K562 (cell line): ENCODE measurements at regions not wholly inside any gene's neighbourhood (a gene's known extent, or its start where the extent isn't known, plus 50 kb on each side); places are given as distances from the start of the nearest gene placed in this dataset.

ENCODE experiments used
- ATAC-seq: fragments of 200-7000 bp; cut with Tn5 transposase; 3 replicates; pipeline ENCODE4 v1.9.1; 2020; ENCODE audit warnings: moderate library complexity
- BruUV-seq: library from RNA; stranded (reverse); fragments of 400-500 nt; replicated peaks from 2 replicates; lab custom pipeline; 2021; lab: Mats Ljungman, UMichigan
- CTCF ChIA-PET: fragments of 300-600 bp; formaldehyde crosslinking; extraction: SDS; loops from one replicate; lab custom pipeline; 2021; ENCODE audit warnings: low intra/inter-chr PET ratio; lab: Yijun Ruan, JAX
- POLR2A ChIA-PET: fragments of 300-600, 350-650 bp; sonication (Branson Sonifier 250); formaldehyde crosslinking; extraction: SDS; loops from one replicate; lab custom pipeline; 2021; ENCODE audit warnings: antibody characterized with exemption, inconsistent platforms; lab: Yijun Ruan, JAX
- DNase-seq, 4 experiments: peaks; one replicate each; pipeline versions ENCODE4 v3.0.0 to v3.0.0-alpha.2; 2011 to 2018; ENCODE audit warnings: low spot score in 3 of 4, mixed read lengths in 3 of 4; ENCODE audit errors: extremely low read depth in 1 of 4
- FAIRE-seq: peaks from 2 replicates; lab custom pipeline; 2011; peaks lifted over from hg19 to GRCh38; lab: Jason Lieb, UNC
- H2AFZ ChIP-seq: 2 replicates; pipeline ENCODE4 v1.6.0; 2011; ENCODE audit warnings: low read depth, low read length, control low read depth, inconsistent platforms
- H3K27ac ChIP-seq: fragments of 200-600 bp; 3 replicates; pipeline ENCODE4 v1.8.0; 2011; ENCODE audit warnings: low read depth, mild to moderate bottlenecking, control low read depth, inconsistent platforms, low read length, moderate library complexity, mixed read lengths; ENCODE audit errors: extremely low read depth
- H3K27me3 ChIP-seq, 2 experiments: fragments of 300-600 bp in 1 of 2; 2 replicates in 1 of 2; 3 replicates in 1 of 2; pipeline versions ENCODE4 v1.6.0 to v1.8.0; 2011; ENCODE audit warnings: inconsistent platforms in 2 of 2, low read length in 2 of 2, mild to moderate bottlenecking in 1 of 2, mixed read lengths in 1 of 2, moderate library complexity in 1 of 2; ENCODE audit not compliant: control insufficient read depth in 2 of 2, insufficient read depth in 2 of 2
- H3K36me3 ChIP-seq: fragments of 300-600 bp; 3 replicates; pipeline ENCODE4 v1.8.0; 2011; ENCODE audit warnings: mild to moderate bottlenecking, low read length, inconsistent platforms; ENCODE audit not compliant: control insufficient read depth, insufficient read depth
- H3K4me1 ChIP-seq, 2 experiments: fragments of 200-600 bp in 1 of 2; replicated peaks in 1 of 2; 2 replicates in 1 of 2; 3 replicates in 1 of 2; pipeline versions ENCODE4 v1.5.1 to v1.8.0; 2011; ENCODE audit warnings: inconsistent platforms in 2 of 2, low read length in 2 of 2, mild to moderate bottlenecking in 1 of 2, mixed read lengths in 1 of 2, moderate library complexity in 1 of 2; ENCODE audit not compliant: control insufficient read depth in 2 of 2, insufficient read depth in 2 of 2
- H3K4me2 ChIP-seq: 2 replicates; pipeline ENCODE4 v1.6.1; 2011; ENCODE audit warnings: low read length, control low read depth, inconsistent platforms, mixed read lengths; ENCODE audit not compliant: insufficient read depth
- H3K4me3 ChIP-seq: fragments of 200-600 bp; sonication (generic), shearing (Covaris generic); 2 replicates; pipeline ENCODE4 v1.5.1; 2016; ENCODE audit warnings: control low read depth, inconsistent platforms
- H3K79me2 ChIP-seq: fragments of 200-600 bp; 3 replicates; pipeline ENCODE4 v1.8.0; 2011; ENCODE audit warnings: low read length, inconsistent platforms; ENCODE audit not compliant: control insufficient read depth, insufficient read depth
- H3K9ac ChIP-seq, 2 experiments: 2 replicates each; pipeline versions ENCODE4 v1.6.0 to v1.6.1; 2011; ENCODE audit warnings: low read depth in 2 of 2, low read length in 2 of 2, control low read depth in 1 of 2, inconsistent platforms in 1 of 2, mild to moderate bottlenecking in 1 of 2, mixed read lengths in 1 of 2; ENCODE audit not compliant: insufficient read depth in 1 of 2
- H3K9me1 ChIP-seq: one replicate; pipeline ENCODE4 v1.6.0; 2011; ENCODE audit warnings: inconsistent platforms, mild to moderate bottlenecking, low read length, moderate library complexity; ENCODE audit not compliant: control insufficient read depth, insufficient read depth
- H3K9me3 ChIP-seq: replicated peaks from 2 replicates; pipeline ENCODE4 v1.5.1; 2011; ENCODE audit warnings: low read depth, low read length, inconsistent platforms; ENCODE audit not compliant: control insufficient read depth, insufficient read depth
- H4K20me1 ChIP-seq: replicated peaks from 2 replicates; pipeline ENCODE4 v1.6.1; 2011; ENCODE audit warnings: low read length, inconsistent platforms, mixed read lengths; ENCODE audit not compliant: control insufficient read depth, insufficient read depth
- BRCA1 ChIP-seq, 2 experiments: fragments of 450-650 bp in 1 of 2; sonication (generic) in 1 of 2; formaldehyde crosslinking in 1 of 2; IDR thresholded peaks; 2 replicates each; pipeline versions ENCODE4 v1.5.0 to v1.6.1; 2017 to 2020; ENCODE audit warnings: mild to moderate bottlenecking in 1 of 2, missing genetic modification reagents in 1 of 2
- CBX5 ChIP-seq: IDR thresholded peaks from 2 replicates; pipeline ENCODE4 v1.6.1; 2014; ENCODE audit warnings: low read depth, borderline replicate concordance
- FOXK1 ChIP-seq: sonication (generic); formaldehyde crosslinking; IDR thresholded peaks from 2 replicates; pipeline ENCODE4 v1.8.0; 2022; ENCODE audit warnings: missing genetic modification reagents, mild to moderate bottlenecking, borderline replicate concordance
- HCFC1 ChIP-seq: IDR thresholded peaks from 2 replicates; pipeline ENCODE4 v1.6.1; 2012; ENCODE audit warnings: low read depth, low read length, improper control_type of control experiment
- MAFF ChIP-seq: IDR thresholded peaks from 2 replicates; pipeline ENCODE4 v1.6.1; 2012; ENCODE audit warnings: low read length, improper control_type of control experiment
- MAZ ChIP-seq, 2 experiments: fragments of 450-650 bp in 1 of 2; sonication (generic) in 1 of 2; formaldehyde crosslinking; IDR thresholded peaks in 1 of 2; conservative IDR thresholded peaks in 1 of 2; 2 replicates each; pipeline versions ENCODE4 v1.4.0 to v1.5.0; 2020; ENCODE audit warnings: mild to moderate bottlenecking in 1 of 2, missing genetic modification reagents in 1 of 2
- MYC ChIP-seq, 2 experiments: fragments of 250-450 bp in 1 of 2; sonication (Bioruptor Pico) in 1 of 2; IDR thresholded peaks; 2 replicates each; pipeline versions ENCODE4 v1.5.1 to v1.6.1; 2012 to 2021; ENCODE audit warnings: low read depth in 2 of 2, borderline replicate concordance in 1 of 2, improper control_type of control experiment in 1 of 2, low read length in 1 of 2, mild to moderate bottlenecking in 1 of 2, moderate library complexity in 1 of 2
- SMAD3 ChIP-seq: fragments of 450-650 bp; formaldehyde crosslinking; conservative IDR thresholded peaks from 2 replicates; pipeline ENCODE4 v1.4.0; 2020; ENCODE audit warnings: mild to moderate bottlenecking
- SMARCE1 ChIP-seq: fragments of 450-650 bp; IDR thresholded peaks from 2 replicates; pipeline ENCODE4 v1.7.1; 2016; ENCODE audit warnings: mild to moderate bottlenecking
- SMC3 ChIP-seq: conservative IDR thresholded peaks from 2 replicates; pipeline ENCODE4 v1.6.1; 2011; ENCODE audit warnings: low read depth, low read length, improper control_type of control experiment; ENCODE audit not compliant: insufficient read depth
- TAF9B ChIP-seq: fragments of 450-650 bp; IDR thresholded peaks from 2 replicates; pipeline ENCODE4 v1.6.1; 2018; ENCODE audit warnings: mild to moderate bottlenecking; ENCODE audit not compliant: partially characterized antibody
- TEAD1 ChIP-seq, 2 experiments: fragments of 450-650 bp in 1 of 2; sonication (generic) in 1 of 2; formaldehyde crosslinking; IDR thresholded peaks; 2 replicates each; pipeline versions ENCODE4 v1.4.0 to v1.8.0; 2020 to 2022; ENCODE audit warnings: mild to moderate bottlenecking in 2 of 2, missing genetic modification reagents in 1 of 2
- ZC3H4 ChIP-seq: sonication (generic); formaldehyde crosslinking; IDR thresholded peaks from 2 replicates; pipeline ENCODE4 v1.9.0; 2021; ENCODE audit warnings: missing genetic modification reagents, borderline replicate concordance
- ZNF23 ChIP-seq: fragments of 250-450 bp; sonication (Bioruptor Pico); IDR thresholded peaks from 2 replicates; pipeline ENCODE4 v1.4.0; 2020; ENCODE audit warnings: mild to moderate bottlenecking
- ZNF311 ChIP-seq: fragments of 250-450 bp; sonication (Bioruptor Pico); IDR thresholded peaks from 2 replicates; pipeline ENCODE4 v1.4.0; 2020; ENCODE audit warnings: mild to moderate bottlenecking, moderate library complexity
- ZNF586 ChIP-seq: fragments of 450-650 bp; formaldehyde crosslinking; conservative IDR thresholded peaks from 2 replicates; pipeline ENCODE4 v1.4.0; 2020; ENCODE audit warnings: mild to moderate bottlenecking, moderate library complexity
- WGBS: fragments of 100-300 bp; shearing (Covaris generic); methylation state at CpG from one replicate; pipeline ENCODE4 v1.1.6; 2016; ENCODE audit warnings: low coverage, mixed read lengths; ENCODE audit not compliant: insufficient coverage; ENCODE audit errors: missing lambda C conversion rate; 5-methylcytosine and 5-hydroxymethylcytosine counted together
- in situ Hi-C: fragments of 300-500 bp; cut with MboI; formaldehyde crosslinking; loops from 4 replicates; pipeline ENCODE4 v1.15.0; 2018; ENCODE audit warnings: inconsistent platforms, mixed read lengths
- intact Hi-C: fragments of 100-400 bp; cut with micrococcal nuclease; formaldehyde crosslinking; loops from 2 replicates; pipeline ENCODE4 v1.14.2; 2022
- TF ChIP-seq, protein P1 (sequence below): IDR thresholded peaks from 3 replicates; pipeline ENCODE4 v1.6.1; 2011; ENCODE audit warnings: borderline replicate concordance, mild to moderate bottlenecking; ENCODE audit not compliant: insufficient read length, insufficient read depth
- TF ChIP-seq, protein P2 (sequence below), 2 experiments: IDR thresholded peaks; 2 replicates each; pipeline ENCODE4 v1.6.1; 2012; ENCODE audit warnings: improper control_type of control experiment in 2 of 2, low read depth in 2 of 2, low read length in 2 of 2, borderline replicate concordance in 1 of 2

DNA sequence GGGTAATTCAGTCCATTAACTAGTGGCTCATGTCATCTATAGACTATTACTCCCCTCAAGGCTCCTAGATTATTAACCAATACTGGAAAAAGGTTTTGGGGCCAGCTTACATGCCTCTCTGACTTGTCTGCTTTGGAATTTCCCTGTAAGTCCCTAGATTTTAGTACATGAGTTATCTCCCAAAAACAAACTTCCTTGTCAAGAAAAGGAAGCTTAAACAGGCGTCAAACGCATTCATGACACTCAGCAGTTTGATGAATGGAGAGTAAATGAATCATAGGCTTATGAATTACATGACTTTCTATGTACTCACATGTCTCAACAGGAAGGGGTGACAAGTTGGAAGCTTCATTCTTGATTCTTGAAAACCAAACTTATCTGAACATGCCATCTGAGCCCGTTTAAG is 70.8 kb downstream of the BLID start:
- Histone ChIP-seq H3K4me3 (no peak overlapping the region), H3K36me3 (no peaks in the 10 kb centered on the region), H3K4me2 (no peak overlapping the region), H4K20me1 (no peaks in the 10 kb centered on the region), H3K27ac (no peak overlapping the region), H2AFZ (no peak overlapping the region), H3K9ac (no peak overlapping the region), H3K9me1 (no peaks in the 10 kb centered on the region), H3K4me1 (no peaks in the 10 kb centered on the region), H3K9me3 (no peaks in the 10 kb centered on the region), H3K27me3 (no peaks in the 10 kb centered on the region), H3K79me2 (no peaks in the 10 kb centered on the region)
- no peak for DNase-seq
- no TSS peak for BruUV-seq
- ChIA-PET CTCF (no interaction called here), POLR2A (no interaction called here)
- intact Hi-C loops (no loop called here), in situ Hi-C loops (no loop called here)
- no peak for ATAC-seq
- no peak for FAIRE-seq
- TF ChIP-seq TAF9B (no peak), ZNF23 (CRISPR knock-in tag) (no peak), MAFF (no peak), ZNF311 (CRISPR knock-in tag) (no peak), SMC3 (no peak), MYC (IDR thresholded peaks at IDR 0.05; ENCODE audit: low read depth, low read length) (no peak), MYC (CRISPR knock-in tag; IDR thresholded peaks at IDR 0.05; ENCODE audit: borderline replicate concordance, low read depth) (no peak), ZNF586 (CRISPR knock-in tag) (no peak), SMAD3 (CRISPR knock-in tag) (no peak), FOXK1 (no peak), HCFC1 (no peak), SMARCE1 (no peak), MAZ (CRISPR knock-in tag; conservative IDR thresholded peaks at IDR 0.05 in 1 of 2, IDR thresholded peaks at IDR 0.05 in 1 of 2) (no peak), BRCA1 (IDR thresholded peaks at IDR 0.05) (no peak), BRCA1 (CRISPR knock-in tag; IDR thresholded peaks at IDR 0.05) (no peak), TEAD1 (CRISPR knock-in tag; IDR thresholded peaks at IDR 0.05) (no peak), ZC3H4 (CRISPR knock-in tag) (no peak), CBX5 (no peak)
- TF ChIP-seq, protein P1, sequence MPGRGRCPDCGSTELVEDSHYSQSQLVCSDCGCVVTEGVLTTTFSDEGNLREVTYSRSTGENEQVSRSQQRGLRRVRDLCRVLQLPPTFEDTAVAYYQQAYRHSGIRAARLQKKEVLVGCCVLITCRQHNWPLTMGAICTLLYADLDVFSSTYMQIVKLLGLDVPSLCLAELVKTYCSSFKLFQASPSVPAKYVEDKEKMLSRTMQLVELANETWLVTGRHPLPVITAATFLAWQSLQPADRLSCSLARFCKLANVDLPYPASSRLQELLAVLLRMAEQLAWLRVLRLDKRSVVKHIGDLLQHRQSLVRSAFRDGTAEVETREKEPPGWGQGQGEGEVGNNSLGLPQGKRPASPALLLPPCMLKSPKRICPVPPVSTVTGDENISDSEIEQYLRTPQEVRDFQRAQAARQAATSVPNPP = no peak
- TF ChIP-seq, protein P2, sequence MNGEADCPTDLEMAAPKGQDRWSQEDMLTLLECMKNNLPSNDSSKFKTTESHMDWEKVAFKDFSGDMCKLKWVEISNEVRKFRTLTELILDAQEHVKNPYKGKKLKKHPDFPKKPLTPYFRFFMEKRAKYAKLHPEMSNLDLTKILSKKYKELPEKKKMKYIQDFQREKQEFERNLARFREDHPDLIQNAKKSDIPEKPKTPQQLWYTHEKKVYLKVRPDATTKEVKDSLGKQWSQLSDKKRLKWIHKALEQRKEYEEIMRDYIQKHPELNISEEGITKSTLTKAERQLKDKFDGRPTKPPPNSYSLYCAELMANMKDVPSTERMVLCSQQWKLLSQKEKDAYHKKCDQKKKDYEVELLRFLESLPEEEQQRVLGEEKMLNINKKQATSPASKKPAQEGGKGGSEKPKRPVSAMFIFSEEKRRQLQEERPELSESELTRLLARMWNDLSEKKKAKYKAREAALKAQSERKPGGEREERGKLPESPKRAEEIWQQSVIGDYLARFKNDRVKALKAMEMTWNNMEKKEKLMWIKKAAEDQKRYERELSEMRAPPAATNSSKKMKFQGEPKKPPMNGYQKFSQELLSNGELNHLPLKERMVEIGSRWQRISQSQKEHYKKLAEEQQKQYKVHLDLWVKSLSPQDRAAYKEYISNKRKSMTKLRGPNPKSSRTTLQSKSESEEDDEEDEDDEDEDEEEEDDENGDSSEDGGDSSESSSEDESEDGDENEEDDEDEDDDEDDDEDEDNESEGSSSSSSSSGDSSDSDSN (IDR thresholded peaks at IDR 0.05; ENCODE audit: borderline replicate concordance in 1 of 2, low read depth in 2 of 2, low read length in 2 of 2) = no peak
- TF ChIP-seq, all 486 proteins: peak for 0
- WGBS = 0% methylated on average over 3 of the region's 3 CpGs
